ENCODE measurements at regions not wholly inside any gene's neighbourhood (a gene's known extent, or its start where the extent isn't known, plus 50 kb on each side); places are given as distances from the start of the nearest gene placed in this dataset.

- Mint-ChIP-seq H3K36me3 (ENCODE audit: low read depth) (no peaks in the 10 kb centered on the region), H3K4me3 (no peak overlapping the region), H3K4me1 (no peaks in the 10 kb centered on the region), H3K9me3 (no peaks in the 10 kb centered on the region), H3K27me3 (ENCODE audit: insufficient read depth) (no peaks in the 10 kb centered on the region), H3K27ac (no peak overlapping the region)
- H3K9me3 ChIP-seq (ENCODE audit: control insufficient read depth, low read length), result no peaks in the 10 kb centered on the region
- H3K9ac ChIP-seq (ENCODE audit: extremely low read depth, low read length, poor library complexity, severe bottlenecking), result no peak overlapping the region
- H3K27me3 ChIP-seq (ENCODE audit: control insufficient read depth, insufficient read depth, low read length, poor library complexity, severe bottlenecking), result no peaks in the 10 kb centered on the region
- H3K27ac ChIP-seq (ENCODE audit: low read depth, low read length), result no peak overlapping the region
- H3K4me3 ChIP-seq (ENCODE audit: low read length), result no peak overlapping the region
- TF ChIP-seq, protein P1, sequence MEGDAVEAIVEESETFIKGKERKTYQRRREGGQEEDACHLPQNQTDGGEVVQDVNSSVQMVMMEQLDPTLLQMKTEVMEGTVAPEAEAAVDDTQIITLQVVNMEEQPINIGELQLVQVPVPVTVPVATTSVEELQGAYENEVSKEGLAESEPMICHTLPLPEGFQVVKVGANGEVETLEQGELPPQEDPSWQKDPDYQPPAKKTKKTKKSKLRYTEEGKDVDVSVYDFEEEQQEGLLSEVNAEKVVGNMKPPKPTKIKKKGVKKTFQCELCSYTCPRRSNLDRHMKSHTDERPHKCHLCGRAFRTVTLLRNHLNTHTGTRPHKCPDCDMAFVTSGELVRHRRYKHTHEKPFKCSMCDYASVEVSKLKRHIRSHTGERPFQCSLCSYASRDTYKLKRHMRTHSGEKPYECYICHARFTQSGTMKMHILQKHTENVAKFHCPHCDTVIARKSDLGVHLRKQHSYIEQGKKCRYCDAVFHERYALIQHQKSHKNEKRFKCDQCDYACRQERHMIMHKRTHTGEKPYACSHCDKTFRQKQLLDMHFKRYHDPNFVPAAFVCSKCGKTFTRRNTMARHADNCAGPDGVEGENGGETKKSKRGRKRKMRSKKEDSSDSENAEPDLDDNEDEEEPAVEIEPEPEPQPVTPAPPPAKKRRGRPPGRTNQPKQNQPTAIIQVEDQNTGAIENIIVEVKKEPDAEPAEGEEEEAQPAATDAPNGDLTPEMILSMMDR (conservative IDR thresholded peaks at IDR 0.05), result no peak
- no peaks in the 10 kb centered on the region for H3K4me1 ChIP-seq (ENCODE audit: control insufficient read depth, insufficient read depth, low read length)
- no peaks in the 10 kb centered on the region for H3K36me3 ChIP-seq (ENCODE audit: control insufficient read depth, insufficient read depth, low read length)
- WGBS, 2 experiments (ENCODE audit: insufficient coverage in 1 of 2, insufficient read length in 1 of 2), result 89 to 90% methylated on average over 3 of the region's 4 CpGs
- no peak for DNase-seq
Measured at GRCh38 chr12:16492820-16493797, 112.9 kb downstream of the LMO3 start.

- no peaks in the 10 kb centered on the region for H3K9me3 Mint-ChIP-seq
- no peaks in the 10 kb centered on the region for H3K9me3 ChIP-seq (ENCODE audit: control insufficient read depth, low read length)
- no peaks in the 10 kb centered on the region for H3K27me3 ChIP-seq (ENCODE audit: control insufficient read depth, insufficient read depth, low read length, poor library complexity, severe bottlenecking)
Measured at GRCh38 chr12:16495196-16495595, 110.8 kb downstream of the LMO3 start.

More at GRCh38 chr12:16495196-16495595, 110.8 kb downstream of the LMO3 start:
- no peak overlapping the region for H3K27ac Mint-ChIP-seq
- H3K4me3 Mint-ChIP-seq, result no peak overlapping the region
- TF ChIP-seq, protein P1 (conservative IDR thresholded peaks at IDR 0.05), result no peak
- H3K36me3 Mint-ChIP-seq (ENCODE audit: low read depth), result no peaks in the 10 kb centered on the region
- H3K4me1 ChIP-seq (ENCODE audit: control insufficient read depth, insufficient read depth, low read length), result no peaks in the 10 kb centered on the region
- H3K36me3 ChIP-seq (ENCODE audit: control insufficient read depth, insufficient read depth, low read length), result no peaks in the 10 kb centered on the region
- H3K4me1 Mint-ChIP-seq, result no peaks in the 10 kb centered on the region
- WGBS, 2 experiments (ENCODE audit: insufficient coverage in 1 of 2, insufficient read length in 1 of 2), result 89% methylated on average over 1 of the region's 1 CpG; no CpG with 5 or more reads in 1 of the 2 experiments
- no peak overlapping the region for H3K9ac ChIP-seq (ENCODE audit: extremely low read depth, low read length, poor library complexity, severe bottlenecking)
- no peaks in the 10 kb centered on the region for H3K27me3 Mint-ChIP-seq (ENCODE audit: insufficient read depth)
- no peak overlapping the region for H3K4me3 ChIP-seq (ENCODE audit: low read length)
- no peak for DNase-seq
- no peak overlapping the region for H3K27ac ChIP-seq (ENCODE audit: low read depth, low read length)
